GM21367 (cell line): ENCODE measurements at regions not wholly inside any gene's neighbourhood (a gene's known extent, or its start where the extent isn't known, plus 50 kb on each side); places are given as distances from the start of the nearest gene placed in this dataset.
"Not testable (repeated sequence)": the region's sequence is repeated elsewhere in the genome, so short reads cannot be mapped to it uniquely, and the experiment has no call there.

Experiments
- ATAC-seq: cut with Tn5 transposase; IDR thresholded peaks from one replicate; pipeline ENCODE4 v1.9.1; 2021; ENCODE audit not compliant: unreplicated experiment

- ATAC-seq = no peak
Observed at GRCh38 chr17:72563952-72564351, 443.1 kb downstream of the SOX9 start.

DNA sequence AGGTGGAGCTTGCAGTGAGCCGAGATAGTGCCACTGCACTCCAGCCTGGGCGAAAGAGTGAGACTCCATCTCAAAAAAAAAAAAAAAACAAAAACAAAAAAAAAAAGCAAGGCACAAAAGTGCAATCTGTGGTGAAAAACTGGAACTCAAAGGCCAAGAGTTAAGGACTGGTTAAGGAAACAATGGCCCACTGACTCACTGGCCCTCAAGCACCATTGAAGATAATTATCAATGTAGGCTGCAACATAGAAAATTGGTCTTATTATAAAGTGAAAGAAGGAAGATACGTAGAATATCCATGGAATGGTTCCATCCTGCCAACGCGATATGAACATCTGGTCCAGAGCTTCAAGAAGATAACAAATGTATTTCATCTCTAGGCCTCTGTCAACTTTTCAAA is 444.2 kb downstream of the SOX9 start:
- ATAC-seq = no peak

GRCh38 chr17:72565758-72566157 is 444.9 kb downstream of the SOX9 start:
- ATAC-seq = no peak

DNA sequence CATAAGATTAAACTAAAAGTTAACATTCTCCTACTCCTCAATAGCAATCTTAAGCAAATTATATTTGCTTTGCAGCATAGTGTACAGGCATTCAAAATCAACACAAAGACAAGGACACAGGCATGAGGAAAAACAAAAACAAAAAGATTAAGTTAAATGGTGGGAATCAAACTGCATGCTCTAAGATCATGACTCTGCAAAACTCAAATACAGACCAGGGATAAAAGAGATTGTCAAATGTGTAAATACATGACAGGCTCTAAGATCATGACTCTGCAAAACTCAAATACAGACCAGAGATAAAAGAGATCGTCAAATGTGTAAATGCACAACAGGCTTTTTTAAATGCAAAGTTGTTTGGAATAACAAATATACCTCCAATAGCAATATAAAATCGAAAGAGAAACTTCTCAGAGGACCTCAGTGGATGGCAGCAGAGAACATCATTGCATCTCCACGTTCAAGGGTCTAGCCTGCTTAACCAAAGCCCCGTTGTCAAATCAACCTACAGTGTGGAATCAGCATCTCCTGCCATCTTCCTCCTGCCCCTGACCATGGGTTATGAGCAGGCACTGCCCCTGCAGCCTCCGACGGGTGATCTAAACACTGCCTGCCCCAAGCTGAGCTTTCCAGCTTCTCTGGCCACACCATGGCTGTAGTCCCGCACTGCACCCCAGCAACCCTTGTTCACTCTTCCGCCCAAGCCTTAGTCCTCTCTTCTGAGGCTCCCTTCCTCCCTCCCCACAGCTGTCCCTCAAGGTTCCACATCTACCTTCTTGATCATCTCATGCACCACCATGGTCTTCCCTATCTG is 446.1 kb downstream of the SOX9 start:
- ATAC-seq = no peak

DNA sequence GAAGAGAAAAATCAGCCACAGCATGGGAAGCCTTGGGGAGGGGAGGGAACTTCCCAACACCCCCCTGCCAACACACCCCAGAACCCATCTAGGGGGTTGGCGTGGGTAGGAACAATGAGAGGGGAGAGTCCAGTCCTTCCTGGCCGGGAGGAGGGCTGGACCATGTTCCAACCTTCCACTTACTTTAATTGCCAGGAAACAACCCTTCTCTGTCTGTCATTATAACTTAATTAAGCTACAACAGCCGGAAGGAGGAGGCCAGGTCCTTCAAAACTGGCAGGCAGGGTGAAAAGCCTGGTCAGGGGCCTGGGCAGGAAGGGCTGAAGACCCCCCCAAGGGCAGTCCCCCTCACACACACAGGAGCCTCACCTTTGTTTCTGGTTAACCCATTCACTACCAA is 447.0 kb downstream of the SOX9 start:
- no peak for ATAC-seq

DNA sequence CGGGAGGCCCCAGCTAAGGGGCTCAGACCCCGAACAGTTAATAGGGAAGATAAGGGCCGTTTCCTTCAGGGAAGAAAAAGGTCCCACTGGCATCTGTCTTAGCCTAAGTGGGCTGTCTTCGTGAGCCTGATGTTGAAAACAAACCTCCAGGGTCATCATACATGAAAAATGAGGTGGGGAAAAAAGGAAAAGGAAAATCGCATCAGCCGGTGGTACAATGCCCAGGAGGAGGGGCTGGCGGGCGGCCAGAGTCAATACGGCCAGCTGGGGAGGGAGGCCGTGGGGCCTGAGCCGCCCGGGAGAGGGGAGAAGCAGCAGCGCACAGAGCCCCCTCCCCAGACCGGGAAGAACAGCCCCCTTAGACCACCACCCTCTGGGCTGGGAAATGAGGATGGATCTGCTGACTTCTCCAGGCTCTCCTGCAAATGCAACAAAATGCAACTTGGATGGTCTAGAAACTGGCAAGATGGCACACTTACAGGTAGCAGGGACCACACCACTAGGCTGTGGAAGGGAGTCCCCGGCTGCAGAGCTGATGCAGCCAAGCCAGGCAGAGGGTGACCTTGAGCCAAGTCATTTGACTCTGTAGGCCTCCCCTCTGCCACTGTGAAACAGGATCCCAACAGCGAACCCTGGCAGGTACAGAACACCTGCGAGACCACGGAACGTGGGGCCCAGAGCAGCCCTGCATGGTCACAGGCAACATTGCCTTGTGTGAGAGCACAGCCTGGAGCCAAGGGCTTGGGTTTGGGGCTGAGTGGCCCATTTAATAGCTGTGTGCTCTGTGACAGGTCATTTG is 448.5 kb downstream of the SOX9 start:
- no peak for ATAC-seq

DNA sequence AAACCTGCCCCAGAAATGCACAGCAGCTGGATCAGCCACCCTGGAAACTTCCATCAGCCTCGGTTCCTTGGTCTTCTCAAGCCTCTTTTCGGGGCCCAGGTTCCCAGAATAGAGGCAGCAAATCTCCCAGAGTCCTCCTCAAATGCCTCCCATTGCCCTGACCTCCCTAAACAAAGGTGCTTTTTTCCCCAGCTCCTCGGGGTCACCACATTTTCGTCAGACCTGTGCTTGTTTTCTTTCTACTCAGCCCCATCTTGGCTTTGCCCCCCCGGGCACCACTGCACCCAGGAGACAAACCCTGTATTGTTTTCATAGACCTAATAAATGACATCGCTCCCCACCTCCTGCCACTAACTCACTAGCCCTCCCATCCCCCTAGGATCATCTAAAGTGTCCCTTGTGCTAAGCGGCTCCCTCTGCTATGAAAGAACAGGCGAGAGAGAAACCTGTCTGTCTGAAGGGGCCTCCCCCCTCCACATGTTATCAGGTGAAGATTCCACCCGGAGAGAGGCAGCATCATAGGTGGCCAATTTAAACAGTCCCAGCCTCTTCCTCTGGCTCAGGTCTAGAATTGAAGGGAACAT is 451.1 kb downstream of the SOX9 start:
- no peak for ATAC-seq

DNA sequence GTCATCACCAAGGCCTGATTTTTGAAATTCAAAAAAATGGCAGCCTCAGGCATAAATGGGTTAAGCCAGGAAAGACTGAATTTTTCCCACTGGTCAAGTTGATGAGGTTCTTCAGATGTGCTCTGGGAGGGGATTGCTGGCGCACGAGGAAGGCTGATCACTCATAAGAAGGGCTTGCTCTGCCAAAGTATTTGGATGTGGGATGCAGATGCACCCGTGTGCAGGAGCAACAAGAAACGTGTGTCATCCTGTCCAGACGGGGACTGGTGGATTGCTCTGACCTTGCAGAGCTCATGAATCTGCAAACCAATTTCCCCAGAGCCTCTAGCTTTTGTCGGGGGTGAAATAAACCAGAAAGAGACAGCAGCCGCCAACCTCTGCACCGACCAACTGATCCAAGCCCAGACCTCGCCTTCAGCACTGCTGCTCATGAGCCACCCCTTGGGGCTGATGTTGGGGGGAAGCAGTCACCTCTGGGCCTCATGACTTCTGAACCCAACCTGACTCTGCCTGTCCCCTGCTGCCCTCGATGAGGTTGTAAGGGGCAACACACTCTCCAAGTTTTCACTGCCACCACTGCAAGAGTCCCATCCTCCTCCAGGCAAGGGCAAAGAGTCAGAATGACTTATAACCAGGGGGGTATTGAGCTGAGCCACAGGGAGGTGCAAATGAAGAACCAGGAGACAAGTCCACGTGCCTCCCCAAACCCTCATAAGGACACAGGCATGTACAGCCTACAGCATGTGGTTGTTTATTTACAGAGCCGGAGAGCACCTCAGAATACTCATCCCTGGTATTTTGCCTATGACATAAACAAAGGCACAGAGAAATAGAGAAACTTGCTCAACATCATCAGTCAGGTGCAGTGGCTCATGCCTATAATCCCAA is 452.0 kb downstream of the SOX9 start:
- no peak for ATAC-seq

GRCh38 chr17:72573492-72573801 is 452.6 kb downstream of the SOX9 start:
- ATAC-seq = not testable (repeated sequence)

GRCh38 chr17:72574675-72575510 is 454.1 kb downstream of the SOX9 start:
- no peak for ATAC-seq

- no peak for ATAC-seq
Observed at GRCh38 chr17:72575542-72576233, 454.9 kb downstream of the SOX9 start.

DNA sequence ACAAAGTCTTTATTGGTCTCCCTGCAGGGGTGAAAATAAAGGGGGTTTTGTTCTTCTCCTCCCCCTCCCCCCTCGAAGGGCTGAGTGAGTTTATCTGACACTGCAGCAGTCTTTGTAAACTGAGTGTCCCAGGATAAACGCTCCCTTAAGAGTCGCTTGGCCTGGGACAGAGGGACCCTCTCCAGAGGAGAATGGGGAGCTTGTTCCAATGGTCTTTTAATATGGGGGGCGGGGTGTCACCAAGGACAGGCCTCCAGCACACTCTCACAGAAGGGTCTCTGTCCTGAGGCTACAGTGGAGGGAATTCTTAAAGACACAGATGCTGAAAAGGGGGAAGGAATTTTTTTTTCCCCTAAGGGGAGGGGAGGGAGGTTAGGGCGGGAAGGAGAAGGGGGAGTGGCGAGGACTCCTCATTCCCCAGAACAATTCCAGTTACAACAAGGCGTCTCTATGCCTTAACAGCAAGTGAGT is 455.5 kb downstream of the SOX9 start:
- no peak for ATAC-seq

- no peak for ATAC-seq
Observed at GRCh38 chr17:72578817-72579470, 458.1 kb downstream of the SOX9 start.

DNA sequence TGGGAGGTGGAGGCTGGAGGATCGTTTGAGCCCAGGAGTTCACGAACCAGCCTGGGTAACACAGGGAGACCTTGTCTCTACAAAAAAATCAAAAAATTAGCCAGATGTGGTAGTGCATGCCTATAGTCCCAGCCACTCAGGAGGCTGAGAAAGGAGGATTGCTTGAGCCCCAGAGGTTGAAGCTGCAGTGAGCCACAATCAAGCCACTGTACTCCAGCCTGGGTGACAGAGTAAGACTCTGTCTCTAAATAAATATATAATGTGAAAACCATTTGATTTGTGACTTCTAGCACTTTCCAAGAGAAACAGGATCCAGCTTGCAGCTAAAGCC is 459.1 kb downstream of the SOX9 start:
- no peak for ATAC-seq

- ATAC-seq = no peak
Observed at GRCh38 chr17:72580321-72581127, 459.7 kb downstream of the SOX9 start.

DNA sequence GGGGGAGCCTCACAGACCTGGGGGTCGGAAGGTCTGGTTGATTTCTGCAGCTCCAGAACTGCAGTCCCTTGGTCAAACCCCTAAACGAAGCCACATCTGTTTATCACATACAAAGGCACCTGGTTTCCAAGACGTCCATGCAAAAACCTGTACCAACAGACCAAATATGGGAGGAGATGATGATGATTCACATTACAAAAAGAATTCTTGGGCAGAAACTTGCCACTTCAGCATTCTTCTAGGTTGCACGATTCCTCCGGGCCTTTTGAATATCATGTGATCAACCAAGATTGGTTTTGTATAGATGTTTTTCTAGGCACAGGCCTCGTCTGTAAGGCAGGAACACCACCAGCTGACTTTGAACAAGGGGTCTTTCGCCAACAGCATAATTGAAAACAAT is 466.3 kb downstream of the SOX9 start:
- ATAC-seq = no peak

GRCh38 chr17:72587773-72588511 is 467.1 kb downstream of the SOX9 start:
- ATAC-seq = no peak

GRCh38 chr17:72588561-72588960 is 467.7 kb downstream of the SOX9 start:
- no peak for ATAC-seq
